ENCODE measurements at regions not wholly inside any gene's neighbourhood (a gene's known extent, or its start where the extent isn't known, plus 50 kb on each side); places are given as distances from the start of the nearest gene placed in this dataset.

DNA sequence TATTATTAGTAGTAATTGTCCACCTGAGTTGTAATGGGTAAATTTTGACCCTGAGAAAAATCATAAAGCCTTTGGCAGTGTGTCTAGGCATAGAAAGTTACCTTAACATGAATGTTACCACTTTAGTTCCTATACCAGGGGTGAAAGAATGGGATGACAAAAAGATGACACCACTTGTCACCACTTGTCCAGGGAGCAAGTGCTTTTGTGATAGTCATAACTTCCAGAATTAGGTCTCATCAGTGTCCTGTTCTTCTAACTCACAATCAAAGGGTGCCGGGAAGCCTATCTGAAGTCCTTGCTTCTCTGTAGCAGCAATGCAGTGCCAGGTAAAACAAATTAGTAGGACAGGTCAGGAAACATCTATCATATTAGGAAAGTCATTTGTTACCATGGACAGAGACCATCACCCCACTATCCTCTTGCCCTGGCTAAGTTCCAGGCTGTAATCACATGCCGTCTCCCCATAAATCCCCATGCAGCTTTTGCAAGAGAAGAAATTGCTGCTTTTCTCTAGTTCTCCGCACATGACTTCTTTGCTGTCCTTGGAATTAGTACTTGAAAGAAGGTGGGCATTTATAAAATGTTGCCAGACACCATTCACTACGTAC is 156.5 kb upstream of the SGCD start:
- DNase-seq (ENCODE audit: low read depth): no peak
- no peak overlapping the region for H3K4me3 ChIP-seq (ENCODE audit: low read depth, low read length)
- no peak for TF ChIP-seq CTCF (conservative IDR thresholded peaks at IDR 0.05; ENCODE audit: low read depth, low read length)

GRCh38 chr5:156174225-156174624 is 152.7 kb upstream of the SGCD start:
- H3K4me3 ChIP-seq (ENCODE audit: low read depth, low read length): no peak overlapping the region
- no peak for DNase-seq (ENCODE audit: low read depth)
- no peak for TF ChIP-seq CTCF (conservative IDR thresholded peaks at IDR 0.05; ENCODE audit: low read depth, low read length)

DNA sequence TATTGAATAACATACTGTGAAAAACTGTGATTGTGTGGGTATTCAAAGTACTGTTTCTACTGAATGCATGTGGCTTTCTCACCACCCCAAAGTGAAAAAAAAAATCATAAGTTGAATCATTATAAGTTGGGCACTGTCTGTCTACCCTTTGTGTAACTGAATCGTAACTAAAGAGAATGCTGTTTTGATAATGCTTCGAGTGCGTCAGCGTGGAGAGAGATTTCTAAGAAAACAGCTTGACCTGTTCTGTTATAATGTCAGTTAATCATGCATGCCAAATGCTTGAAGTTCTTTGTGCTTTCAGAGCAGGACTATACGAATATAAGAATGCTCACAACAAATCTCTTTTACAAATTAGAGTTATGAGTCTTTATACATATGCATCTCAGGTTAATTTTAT is 148.8 kb upstream of the SGCD start:
- DNase-seq (ENCODE audit: low read depth): no peak
- no peak overlapping the region for H3K4me3 ChIP-seq (ENCODE audit: low read depth, low read length)
- no peak for TF ChIP-seq CTCF (conservative IDR thresholded peaks at IDR 0.05; ENCODE audit: low read depth, low read length)

DNA sequence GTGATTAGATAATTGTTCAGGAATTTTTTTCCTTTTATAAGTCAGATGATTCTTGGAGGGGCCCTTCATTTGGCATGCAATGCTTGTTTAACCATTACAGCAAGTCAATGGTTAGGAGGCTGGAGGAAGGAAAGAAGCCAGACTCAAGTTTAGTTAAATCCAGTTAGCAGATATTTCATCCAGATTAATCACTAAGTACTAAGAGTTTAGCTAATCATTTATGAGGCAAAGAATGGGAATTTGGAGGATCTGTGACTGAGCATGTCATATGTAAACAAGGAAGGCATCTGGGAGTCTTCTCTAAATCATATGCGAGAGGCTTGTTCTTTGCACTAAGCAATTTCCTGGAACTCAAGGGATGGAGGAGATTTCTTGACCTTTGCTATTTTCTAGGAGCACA is 145.3 kb upstream of the SGCD start:
- TF ChIP-seq CTCF (conservative IDR thresholded peaks at IDR 0.05; ENCODE audit: low read depth, low read length): no peak
- peak; percentile 73 for DNase-seq (ENCODE audit: low read depth)
- no peak overlapping the region for H3K4me3 ChIP-seq (ENCODE audit: low read depth, low read length)

DNA sequence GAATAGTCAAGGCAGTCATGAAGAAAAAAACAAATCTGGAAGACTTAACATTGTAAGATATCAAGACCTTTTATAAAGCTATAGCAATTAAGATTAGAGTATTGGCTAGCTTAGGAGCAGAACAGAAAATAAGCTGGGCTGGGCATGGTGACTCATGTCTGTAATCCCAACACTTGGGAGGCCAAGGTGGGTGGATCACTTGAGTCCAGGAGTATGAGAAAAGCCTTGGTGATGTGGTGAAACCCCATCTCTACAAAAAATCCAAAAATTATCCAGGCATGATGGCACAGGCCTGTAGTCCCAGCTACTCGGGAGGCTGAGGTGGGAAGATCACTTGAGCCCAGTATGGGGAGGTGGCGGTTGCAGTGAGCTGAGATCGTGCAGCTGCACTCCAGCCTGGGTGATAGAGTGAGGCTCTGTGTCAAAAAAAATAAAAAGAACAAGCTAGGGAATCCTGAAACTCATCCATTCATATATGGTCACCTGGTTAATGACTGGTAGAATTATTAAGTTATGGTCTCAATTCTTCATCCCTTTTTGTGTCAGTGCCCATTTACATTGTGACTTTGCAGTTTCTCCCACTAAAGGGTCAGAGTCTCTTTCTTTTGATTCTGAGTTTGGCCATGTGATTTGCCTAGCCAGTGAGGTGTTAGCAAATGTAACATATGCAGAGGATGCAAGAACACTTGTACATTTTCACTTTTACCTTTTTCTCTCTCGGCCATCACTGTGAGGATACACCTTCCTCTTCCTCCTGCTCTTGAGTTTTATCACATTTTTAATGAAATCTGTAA is 144.6 kb upstream of the SGCD start:
- DNase-seq (ENCODE audit: low read depth): no peak
- no peak overlapping the region for H3K4me3 ChIP-seq (ENCODE audit: low read depth, low read length)
- no peak for TF ChIP-seq CTCF (conservative IDR thresholded peaks at IDR 0.05; ENCODE audit: low read depth, low read length)

DNA sequence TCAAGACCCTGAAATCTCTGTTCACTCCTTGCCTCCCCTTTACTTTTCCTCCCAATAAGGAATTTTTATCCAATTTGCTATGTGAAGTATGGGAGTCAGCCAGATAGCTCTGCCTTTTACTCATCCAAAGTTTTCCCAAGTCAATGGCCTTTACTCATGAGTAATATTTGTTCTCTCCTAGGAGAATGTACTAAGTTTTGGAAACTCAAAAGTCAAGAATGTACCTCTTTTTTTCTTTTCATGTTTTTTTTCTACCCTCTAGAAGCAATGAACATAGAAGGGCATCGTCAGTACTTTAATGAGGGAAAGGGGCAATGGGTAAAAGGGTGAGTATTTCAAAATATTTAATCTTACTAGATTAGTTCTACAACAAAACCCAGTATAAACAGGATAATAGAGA is 140.2 kb upstream of the SGCD start:
- no peak overlapping the region for H3K4me3 ChIP-seq (ENCODE audit: low read depth, low read length)
- no peak for DNase-seq (ENCODE audit: low read depth)
- TF ChIP-seq CTCF (conservative IDR thresholded peaks at IDR 0.05; ENCODE audit: low read depth, low read length): no peak

DNA sequence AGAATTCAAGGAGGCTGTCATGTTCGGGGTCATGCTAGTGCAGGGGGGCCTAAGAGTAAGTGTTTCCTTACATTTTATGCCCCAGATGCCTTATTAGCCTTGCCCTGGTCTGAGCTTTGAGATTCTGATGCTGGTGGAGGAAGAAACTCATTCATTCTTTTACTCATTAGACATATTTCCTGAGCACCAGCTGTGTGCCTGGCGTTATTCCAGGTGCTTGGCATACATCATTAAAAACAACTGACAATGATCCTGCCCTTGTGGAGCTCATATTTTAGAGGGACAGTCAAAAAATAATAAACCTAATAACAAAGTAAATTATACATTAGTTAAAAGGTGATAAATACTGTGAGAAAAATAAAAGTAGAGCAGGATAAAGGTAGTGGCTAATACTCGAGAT is 138.9 kb upstream of the SGCD start:
- DNase-seq (ENCODE audit: low read depth): no peak
- no peak overlapping the region for H3K4me3 ChIP-seq (ENCODE audit: low read depth, low read length)
- no peak for TF ChIP-seq CTCF (conservative IDR thresholded peaks at IDR 0.05; ENCODE audit: low read depth, low read length)
